Mesendoderm (in vitro differentiated cells): ENCODE measurements at regions not wholly inside any gene's neighbourhood (a gene's known extent, or its start where the extent isn't known, plus 50 kb on each side); places are given as distances from the start of the nearest gene placed in this dataset.

Experiments used
- DNase-seq: peaks from one replicate; pipeline ENCODE4 v3.0.0; 2013
- H2AK5ac ChIP-seq: 2 replicates; pipeline ENCODE4 v1.6.1; 2013; ENCODE audit warnings: low read length, inconsistent platforms
- H2BK120ac ChIP-seq: 2 replicates; pipeline ENCODE4 v1.6.1; 2013; ENCODE audit warnings: low read depth, mild to moderate bottlenecking, low read length, moderate library complexity, mixed read lengths
- H2BK15ac ChIP-seq: replicated peaks from 2 replicates; pipeline ENCODE4 v1.6.1; 2013; ENCODE audit warnings: low read depth, mild to moderate bottlenecking, moderate library complexity
- H2BK5ac ChIP-seq: 2 replicates; pipeline ENCODE4 v1.6.1; 2013; ENCODE audit warnings: low read length, inconsistent platforms
- H3K18ac ChIP-seq: 2 replicates; pipeline ENCODE4 v1.6.1; 2013; ENCODE audit warnings: mild to moderate bottlenecking, low read length, mixed read lengths
- H3K23ac ChIP-seq: one replicate; pipeline ENCODE4 v1.6.1; 2013; ENCODE audit warnings: low read length
- H3K27ac ChIP-seq: 2 replicates; pipeline ENCODE4 v1.5.1; 2013; ENCODE audit warnings: low read depth, mild to moderate bottlenecking, inconsistent platforms, low read length, moderate library complexity
- H3K27me3 ChIP-seq: 2 replicates; pipeline ENCODE4 v1.6.1; 2013; ENCODE audit warnings: low read length, control low read depth, mild to moderate bottlenecking, inconsistent platforms; ENCODE audit not compliant: insufficient read depth, poor library complexity
- H3K36me3 ChIP-seq: 2 replicates; pipeline ENCODE4 v1.6.1; 2013; ENCODE audit warnings: low read length, inconsistent platforms; ENCODE audit not compliant: control insufficient read depth, insufficient read depth
- H3K4ac ChIP-seq: one replicate; pipeline ENCODE4 v1.6.1; 2013; ENCODE audit warnings: low read depth, mild to moderate bottlenecking, low read length, moderate library complexity
- H3K4me1 ChIP-seq: 2 replicates; pipeline ENCODE4 v1.6.1; 2013; ENCODE audit warnings: low read depth, low read length, inconsistent platforms; ENCODE audit not compliant: control insufficient read depth
- H3K4me2 ChIP-seq: 2 replicates; pipeline ENCODE4 v1.6.1; 2013; ENCODE audit warnings: low read length
- H3K4me3 ChIP-seq: 2 replicates; pipeline ENCODE4 v1.5.1; 2013; ENCODE audit warnings: mild to moderate bottlenecking, low read length
- H3K56ac ChIP-seq: one replicate; pipeline ENCODE4 v1.6.1; 2013; ENCODE audit warnings: low read length
- H3K79me1 ChIP-seq: 2 replicates; pipeline ENCODE4 v1.6.1; 2013; ENCODE audit warnings: low read length, inconsistent platforms
- H3K79me2 ChIP-seq: 2 replicates; pipeline ENCODE4 v1.6.1; 2013; ENCODE audit warnings: mild to moderate bottlenecking, low read length; ENCODE audit not compliant: control insufficient read depth, insufficient read depth
- H3K9ac ChIP-seq: 2 replicates; pipeline ENCODE4 v1.6.1; 2013; ENCODE audit warnings: low read length, inconsistent platforms
- H4K5ac ChIP-seq: one replicate; pipeline ENCODE4 v1.6.1; 2013; ENCODE audit warnings: low read length
- H4K8ac ChIP-seq: one replicate; pipeline ENCODE4 v1.6.1; 2013; ENCODE audit warnings: low read depth, mild to moderate bottlenecking, control low read depth, low read length, moderate library complexity
- WGBS: extraction: QIAGEN DNeasy Blood & Tissue Kit; methylation state at CpG from one replicate; pipeline ENCODE4 v1.1.7; 2013; ENCODE audit warnings: low lambda C conversion rate, missing lambda C conversion rate; ENCODE audit not compliant: insufficient coverage; ENCODE audit errors: extremely low coverage; 5-methylcytosine and 5-hydroxymethylcytosine counted together

GRCh38 chr3:835096-835495, 257.7 kb upstream of the CNTN6 start:
- Histone ChIP-seq H3K18ac (no peak overlapping the region), H2BK15ac (no peak overlapping the region), H3K4ac (no peak overlapping the region), H3K56ac (no peak overlapping the region), H3K27ac (no peak overlapping the region), H3K23ac (no peak overlapping the region), H2BK5ac (no peak overlapping the region), H3K79me2 (no peaks in the 10 kb centered on the region), H3K4me3 (no peak overlapping the region), H2BK120ac (no peak overlapping the region), H3K27me3 (no peaks in the 10 kb centered on the region), H3K9ac (no peak overlapping the region), H4K8ac (no peak overlapping the region), H2AK5ac (no peak overlapping the region), H3K36me3 (no peaks in the 10 kb centered on the region), H3K4me2 (no peak overlapping the region), H3K4me1 (no peaks in the 10 kb centered on the region), H4K5ac (no peak overlapping the region), H3K79me1 (no peaks in the 10 kb centered on the region)
- no CpG with 5 or more reads among the region's 4 CpGs for WGBS
- DNase-seq = no peak

- Histone ChIP-seq H3K27ac (no peak overlapping the region), H4K5ac (no peak overlapping the region), H3K4me3 (no peak overlapping the region), H4K8ac (no peak overlapping the region), H2BK5ac (no peak overlapping the region), H3K9ac (no peak overlapping the region), H2AK5ac (no peak overlapping the region), H3K79me1 (no peaks in the 10 kb centered on the region), H3K4me2 (no peak overlapping the region), H3K79me2 (no peaks in the 10 kb centered on the region), H3K18ac (no peak overlapping the region), H3K56ac (no peak overlapping the region), H2BK15ac (no peak overlapping the region), H3K4me1 (no peaks in the 10 kb centered on the region), H3K36me3 (no peaks in the 10 kb centered on the region), H3K23ac (no peak overlapping the region), H2BK120ac (no peak overlapping the region), H3K4ac (no peak overlapping the region), H3K27me3 (no peaks in the 10 kb centered on the region)
- WGBS = no CpG with 5 or more reads among the region's 1 CpG
- no peak for DNase-seq
These were observed 252.8 kb upstream of the CNTN6 start for GRCh38 chr3:839981-840380.

- Histone ChIP-seq H3K9ac (no peak overlapping the region), H3K23ac (no peak overlapping the region), H3K27me3 (no peaks in the 10 kb centered on the region), H2AK5ac (no peak overlapping the region), H2BK15ac (no peak overlapping the region), H3K4me1 (no peaks in the 10 kb centered on the region), H3K4me2 (no peak overlapping the region), H3K36me3 (no peaks in the 10 kb centered on the region), H2BK120ac (no peak overlapping the region), H3K4ac (no peak overlapping the region), H2BK5ac (no peak overlapping the region), H3K56ac (no peak overlapping the region), H3K4me3 (no peak overlapping the region), H3K18ac (no peak overlapping the region), H4K5ac (no peak overlapping the region), H4K8ac (no peak overlapping the region), H3K79me1 (no peaks in the 10 kb centered on the region), H3K27ac (no peak overlapping the region), H3K79me2 (no peaks in the 10 kb centered on the region)
- WGBS = no CpG with 5 or more reads among the region's 5 CpGs
- DNase-seq = peak; percentile 74
These were observed 241.6 kb upstream of the CNTN6 start for GRCh38 chr3:851098-851790.

GRCh38 chr3:852033-852432, 240.8 kb upstream of the CNTN6 start:
- Histone ChIP-seq H3K79me2 (no peaks in the 10 kb centered on the region), H4K5ac (no peak overlapping the region), H2AK5ac (no peak overlapping the region), H2BK120ac (no peak overlapping the region), H4K8ac (no peak overlapping the region), H3K4me2 (no peak overlapping the region), H2BK15ac (no peak overlapping the region), H3K23ac (no peak overlapping the region), H2BK5ac (no peak overlapping the region), H3K4me1 (no peaks in the 10 kb centered on the region), H3K56ac (no peak overlapping the region), H3K27ac (no peak overlapping the region), H3K27me3 (no peaks in the 10 kb centered on the region), H3K4ac (no peak overlapping the region), H3K36me3 (no peaks in the 10 kb centered on the region), H3K9ac (no peak overlapping the region), H3K79me1 (no peaks in the 10 kb centered on the region), H3K18ac (no peak overlapping the region), H3K4me3 (no peak overlapping the region)
- peak; percentile 32 for DNase-seq
- no CpG with 5 or more reads among the region's 4 CpGs for WGBS

GRCh38 chr3:853489-853888, 239.3 kb upstream of the CNTN6 start:
- no peaks in the 10 kb centered on the region for H3K27me3 ChIP-seq
- H2AK5ac ChIP-seq = no peak overlapping the region
- no peak overlapping the region for H3K4ac ChIP-seq
- no peaks in the 10 kb centered on the region for H3K36me3 ChIP-seq
- WGBS = no CpG with 5 or more reads among the region's 5 CpGs
- no peaks in the 10 kb centered on the region for H3K79me1 ChIP-seq
- no peak overlapping the region for H4K5ac ChIP-seq
- H2BK5ac ChIP-seq = no peak overlapping the region
- no peaks in the 10 kb centered on the region for H3K79me2 ChIP-seq
- no peaks in the 10 kb centered on the region for H3K4me1 ChIP-seq
- H3K4me2 ChIP-seq = no peak overlapping the region
- H3K4me3 ChIP-seq = no peak overlapping the region
- no peak overlapping the region for H3K23ac ChIP-seq
- H4K8ac ChIP-seq = no peak overlapping the region
- no peak overlapping the region for H3K9ac ChIP-seq
- no peak overlapping the region for H3K18ac ChIP-seq
- no peak overlapping the region for H2BK15ac ChIP-seq
- no peak overlapping the region for H3K27ac ChIP-seq
- no peak overlapping the region for H2BK120ac ChIP-seq
- H3K56ac ChIP-seq = no peak overlapping the region
- no peak for DNase-seq

GRCh38 chr3:859135-859534, 233.7 kb upstream of the CNTN6 start:
- WGBS = no CpG with 5 or more reads among the region's 9 CpGs
- Histone ChIP-seq H3K4me1 (no peaks in the 10 kb centered on the region), H3K23ac (no peak overlapping the region), H3K27ac (no peak overlapping the region), H2BK15ac (no peak overlapping the region), H3K56ac (no peak overlapping the region), H2BK5ac (no peak overlapping the region), H3K4me2 (no peak overlapping the region), H2BK120ac (no peak overlapping the region), H3K79me2 (no peaks in the 10 kb centered on the region), H3K79me1 (no peaks in the 10 kb centered on the region), H3K4me3 (no peak overlapping the region), H4K8ac (no peak overlapping the region), H3K27me3 (no peaks in the 10 kb centered on the region), H3K18ac (no peak overlapping the region), H3K36me3 (no peaks in the 10 kb centered on the region), H3K4ac (no peak overlapping the region), H2AK5ac (no peak overlapping the region), H3K9ac (no peak overlapping the region), H4K5ac (no peak overlapping the region)
- DNase-seq = no peak
